ENCODE measurements at regions not wholly inside any gene's neighbourhood (a gene's known extent, or its start where the extent isn't known, plus 50 kb on each side); places are given as distances from the start of the nearest gene placed in this dataset.

GRCh38 chr20:22862671-22863230, 172.4 kb upstream of the SSTR4 start:
- no peak for DNase-seq

DNA sequence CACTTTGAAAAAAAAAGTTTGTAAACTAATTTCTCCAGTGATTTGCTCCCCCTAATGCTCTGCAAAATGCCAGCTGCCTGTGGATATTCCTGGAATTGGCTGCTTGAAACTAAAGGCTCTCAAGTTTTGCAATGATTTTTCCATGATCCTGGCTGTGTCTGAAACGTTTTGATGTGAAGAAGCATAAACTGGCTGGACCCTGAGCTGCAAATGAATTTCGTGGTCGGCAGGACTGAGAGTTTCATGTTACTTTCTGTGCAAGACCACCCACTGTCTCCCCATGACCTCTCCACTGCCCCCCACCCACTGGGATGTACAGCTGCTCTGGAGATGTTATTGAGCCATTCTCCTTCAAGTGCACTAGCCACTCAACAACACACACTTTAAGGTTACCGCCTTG, 171.3 kb upstream of the SSTR4 start:
- no peak for DNase-seq

DNA sequence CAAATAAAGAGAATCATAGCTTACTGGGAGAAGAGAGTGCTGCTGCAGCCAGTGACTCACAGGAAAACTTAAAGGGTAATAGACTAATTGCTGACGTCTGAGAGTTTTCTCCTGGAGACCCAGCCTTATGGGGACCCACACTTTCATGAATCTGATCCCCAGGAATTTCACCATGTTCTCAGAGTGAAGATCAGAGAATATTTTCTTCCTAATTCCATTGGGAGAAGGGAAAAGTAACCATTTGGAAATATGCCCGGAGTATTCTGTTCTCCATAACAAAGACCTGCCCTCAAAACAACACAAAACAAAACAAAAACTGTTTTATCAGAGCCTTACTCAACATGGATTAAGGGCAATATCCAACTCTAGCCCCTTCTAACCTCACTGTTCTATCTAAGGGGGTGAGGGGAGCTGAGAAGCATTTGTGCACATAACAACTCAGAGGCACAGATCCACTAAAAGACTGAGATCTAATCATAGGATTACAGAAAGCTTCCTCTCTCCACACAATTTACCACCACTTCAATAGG, 168.2 kb upstream of the SSTR4 start:
- no peak for DNase-seq

DNA sequence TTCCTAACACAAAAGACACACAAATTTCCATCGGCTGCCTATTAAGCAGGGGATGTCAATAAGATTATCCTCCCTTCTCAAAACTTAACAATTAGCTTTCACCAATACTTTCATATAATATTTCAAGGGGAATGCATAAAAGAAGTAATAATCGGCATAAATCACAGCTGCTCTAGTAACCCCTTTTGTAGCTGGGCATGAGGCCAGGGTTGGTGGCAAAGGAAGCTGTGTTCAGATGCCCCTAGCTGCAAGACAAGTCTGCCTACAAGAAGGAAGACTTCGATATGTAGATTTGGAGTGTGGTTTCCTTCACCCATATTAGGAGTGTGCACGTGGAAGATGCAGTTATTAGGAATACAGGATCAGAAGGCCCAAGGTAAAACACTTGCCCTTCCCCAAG, 156.9 kb upstream of the SSTR4 start:
- no peak for DNase-seq

GRCh38 chr20:22880277-22880676, 154.8 kb upstream of the SSTR4 start:
- no peak for DNase-seq

GRCh38 chr20:22887796-22888195, 147.3 kb upstream of the SSTR4 start:
- no peak for DNase-seq

DNA sequence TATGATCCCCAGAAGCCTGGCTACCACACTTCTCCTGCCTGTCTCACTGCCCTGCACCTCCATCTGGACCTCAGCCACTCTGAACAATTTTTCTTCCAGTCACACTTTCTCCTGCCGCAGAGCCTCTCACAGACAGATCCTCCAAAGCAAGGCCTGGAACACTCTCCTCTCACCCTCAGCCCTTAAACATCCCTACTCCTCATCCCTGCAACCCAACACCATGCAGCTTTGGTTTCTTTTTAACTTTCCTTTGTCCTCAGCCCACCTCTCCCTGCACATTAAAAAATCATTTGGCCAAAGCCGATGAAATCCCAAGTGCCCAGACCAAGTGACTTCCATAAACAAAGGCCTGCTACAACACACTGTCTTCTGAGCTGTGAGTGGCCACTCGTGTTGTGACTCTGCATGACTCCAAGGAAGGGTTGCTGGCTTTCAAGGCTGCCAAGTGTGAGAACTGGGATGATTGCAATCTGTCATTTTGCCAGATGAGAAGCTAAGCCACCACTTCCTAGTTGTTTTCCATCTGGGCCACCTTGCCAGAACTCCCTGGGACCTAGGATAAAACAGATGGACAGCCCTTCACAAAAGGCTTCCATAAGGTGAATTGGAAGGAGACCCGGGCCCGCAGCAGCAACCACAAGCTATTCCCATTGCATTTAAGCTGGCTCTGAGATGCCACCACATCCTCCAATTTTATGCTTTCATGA, 144.4 kb upstream of the SSTR4 start:
- DNase-seq = no peak

- no peak for DNase-seq
These were observed 133.9 kb upstream of the SSTR4 start for GRCh38 chr20:22901164-22901563.

DNA sequence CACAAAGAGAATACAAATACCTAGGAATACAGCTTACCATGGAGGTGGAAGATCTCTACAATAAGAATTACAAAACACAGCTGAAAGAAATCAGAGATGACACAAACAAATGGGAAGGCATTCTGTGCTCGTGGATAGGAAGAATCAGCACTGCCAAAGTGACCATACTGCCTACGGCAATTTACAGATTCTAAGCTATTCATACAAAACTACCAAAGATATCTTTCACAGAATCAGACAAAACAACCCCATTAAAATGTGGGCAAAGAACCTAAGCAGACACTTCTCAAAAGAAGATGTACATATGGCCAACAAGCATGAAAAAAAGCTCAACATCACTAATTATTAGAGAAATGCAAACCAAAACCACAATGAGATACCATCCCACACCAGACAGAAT, 133.2 kb upstream of the SSTR4 start:
- DNase-seq = no peak

DNA sequence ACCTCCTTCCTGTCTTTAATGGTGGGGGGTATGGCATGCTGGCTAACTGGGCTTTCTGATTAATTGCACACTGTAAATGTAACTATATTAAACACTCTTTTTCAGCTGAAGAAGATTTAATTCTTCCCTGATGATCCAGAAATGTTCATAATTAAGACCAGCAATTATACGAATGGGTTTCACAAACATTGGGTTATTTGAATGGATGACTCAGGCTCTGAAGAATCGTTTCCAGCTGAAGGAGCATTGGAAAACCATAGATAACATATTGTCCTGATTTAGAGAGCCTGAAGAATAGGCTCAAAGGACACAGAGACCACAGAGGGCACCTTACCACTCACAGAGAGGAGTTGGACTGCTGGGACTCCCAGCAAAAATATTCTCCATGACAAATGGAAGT, 130.7 kb upstream of the SSTR4 start:
- DNase-seq = no peak

DNA sequence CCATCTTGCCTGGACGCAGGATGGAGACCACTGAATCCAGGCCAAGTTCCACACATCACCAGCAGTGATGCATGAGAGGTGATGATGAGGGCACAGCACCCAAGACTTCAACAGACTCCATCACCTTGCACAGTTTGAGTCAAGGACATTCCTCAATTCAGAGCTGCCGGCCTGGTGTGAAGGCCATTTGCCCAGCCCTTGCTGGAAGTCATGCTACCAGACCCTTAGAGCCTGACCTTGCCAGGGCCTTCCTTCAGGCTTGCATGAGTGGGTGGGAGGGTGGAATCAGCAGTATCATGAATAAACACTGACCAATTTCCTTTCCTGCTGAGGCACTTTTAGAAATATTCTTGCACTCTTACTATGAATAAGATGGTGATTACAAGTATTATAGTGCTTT, 130.2 kb upstream of the SSTR4 start:
- no peak for DNase-seq

DNA sequence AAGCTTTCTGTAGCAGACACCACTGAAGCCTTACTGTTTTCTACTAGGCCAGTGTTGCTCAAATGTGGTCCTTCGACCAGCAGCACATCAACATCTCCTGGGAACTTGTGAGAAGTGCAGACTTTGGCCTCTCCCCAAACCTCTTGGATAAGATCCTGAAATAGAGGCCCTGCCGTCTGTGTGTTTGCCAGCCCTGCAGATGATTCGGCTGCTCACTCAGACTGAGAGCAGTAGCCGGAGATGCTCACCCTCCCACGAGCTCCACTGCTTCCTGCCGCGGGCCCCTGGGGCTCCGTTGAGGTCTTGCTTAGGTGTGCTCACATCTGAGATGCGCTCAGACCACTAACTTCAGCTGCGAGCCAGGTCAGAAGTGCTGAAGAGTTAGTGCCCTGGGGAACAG, 129.5 kb upstream of the SSTR4 start:
- no peak for DNase-seq

- DNase-seq = no peak
These were observed 126.7 kb upstream of the SSTR4 start for GRCh38 chr20:22908437-22908836.

GRCh38 chr20:22908944-22909343, 126.2 kb upstream of the SSTR4 start:
- DNase-seq = no peak

GRCh38 chr20:22909436-22909835, 125.7 kb upstream of the SSTR4 start:
- no peak for DNase-seq

- no peak for DNase-seq
These were observed 124.7 kb upstream of the SSTR4 start for GRCh38 chr20:22910287-22910852.

GRCh38 chr20:22914291-22914690, 120.8 kb upstream of the SSTR4 start:
- no peak for DNase-seq

GRCh38 chr20:22915512-22915911, 119.6 kb upstream of the SSTR4 start:
- no peak for DNase-seq

GRCh38 chr20:22916021-22916842, 118.9 kb upstream of the SSTR4 start:
- DNase-seq = no peak

DNA sequence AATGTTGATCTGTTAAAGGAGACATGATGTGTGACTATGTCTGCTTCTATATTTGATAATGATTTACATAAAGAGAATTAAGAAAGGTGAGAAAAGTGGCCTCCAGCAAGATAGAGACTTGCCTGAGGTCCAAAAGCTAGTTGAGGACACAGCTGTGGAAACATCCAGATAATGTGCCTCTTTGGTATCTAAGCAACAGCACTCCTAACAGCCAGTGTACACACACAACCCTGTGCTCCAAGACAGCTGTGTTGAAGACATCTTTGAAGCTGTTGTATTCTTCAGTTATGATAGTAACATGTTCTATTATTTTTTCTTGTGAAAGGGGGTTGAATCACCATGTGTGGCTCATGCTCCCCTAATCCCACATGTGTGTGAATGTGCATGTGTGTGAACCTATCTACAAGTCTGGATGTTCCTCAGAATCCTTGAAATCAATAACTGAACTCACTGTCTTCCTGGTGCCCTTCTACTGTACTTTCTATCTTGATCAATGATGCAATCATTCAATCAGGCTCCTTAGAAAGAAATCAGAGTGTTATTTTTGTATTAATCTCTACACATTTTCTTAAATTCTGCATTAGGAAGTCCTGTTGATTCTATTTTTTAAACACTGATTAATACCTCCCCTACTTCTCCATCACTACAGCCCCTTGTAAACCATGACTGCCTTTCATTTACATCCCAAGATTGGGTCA, 116.7 kb upstream of the SSTR4 start:
- no peak for DNase-seq

DNA sequence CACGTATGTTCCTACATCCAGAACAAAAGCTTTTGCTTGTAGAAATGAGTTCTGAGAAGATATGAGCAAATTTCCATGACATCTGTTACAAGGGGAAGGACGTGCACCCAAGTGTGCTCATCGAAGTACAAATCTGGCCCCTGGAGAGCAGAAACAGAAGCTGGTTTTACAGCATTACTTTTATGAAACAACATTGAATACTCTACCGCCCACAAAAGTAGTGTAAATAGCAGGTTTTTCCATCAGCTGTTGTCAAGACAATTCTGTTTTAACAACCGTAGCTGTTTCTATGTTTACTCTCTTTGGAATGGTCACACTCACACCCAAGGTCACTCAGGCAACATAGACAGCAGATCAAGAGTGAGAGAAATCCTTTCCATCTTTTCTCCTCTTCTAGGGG, 114.2 kb upstream of the SSTR4 start:
- no peak for DNase-seq

GRCh38 chr20:22921595-22922421, 113.3 kb upstream of the SSTR4 start:
- no peak for DNase-seq
